ENCODE measurements at regions not wholly inside any gene's neighbourhood (a gene's known extent, or its start where the extent isn't known, plus 50 kb on each side); places are given as distances from the start of the nearest gene placed in this dataset.

DNA sequence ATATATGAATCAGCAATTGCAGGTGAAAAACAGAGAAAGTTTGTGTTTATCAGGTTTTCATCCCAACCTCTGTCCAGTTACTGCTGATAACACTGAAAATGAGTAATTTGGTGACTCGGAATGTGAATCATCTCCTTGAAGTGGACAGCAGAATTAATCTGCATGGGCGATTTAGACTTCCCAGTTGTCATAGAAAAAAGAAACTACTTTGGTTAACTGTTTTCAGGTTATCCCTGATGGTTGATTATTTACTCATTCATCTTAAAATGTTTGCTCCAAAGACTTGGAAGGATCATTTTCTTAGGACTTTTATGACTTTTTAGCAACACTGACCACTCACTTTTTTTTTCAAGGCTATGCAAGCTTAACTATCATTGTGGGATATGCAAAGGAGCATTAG, 504.1 kb upstream of the ANKRD30A start:
- no peak overlapping the region for H3K14ac ChIP-seq (ENCODE audit: insufficient read length)
- no peaks in the 10 kb centered on the region for H3K27me3 ChIP-seq (replicated peaks in 1 of 4; ENCODE audit: control insufficient read depth in 3 of 4, extremely low read depth in 1 of 4, insufficient read depth in 3 of 4, low read length in 3 of 4)
- no peak overlapping the region for H3K56ac ChIP-seq (replicated peaks; ENCODE audit: insufficient read length, low read depth, low read length)
- no peak overlapping the region for H2BK12ac ChIP-seq (ENCODE audit: low read depth, low read length)
- no peak overlapping the region for H3K18ac ChIP-seq (ENCODE audit: extremely low read depth, low read length)
- no peaks in the 10 kb centered on the region for H3K36me3 ChIP-seq (ENCODE audit: control insufficient read depth in 2 of 4, insufficient read depth in 4 of 4, low read length in 3 of 4)
- H3K79me1 ChIP-seq (ENCODE audit: low read depth, low read length) = no peaks in the 10 kb centered on the region
- H3K4me2 ChIP-seq (ENCODE audit: insufficient read depth in 1 of 2, low read depth in 2 of 2, low read length in 2 of 2) = no peak overlapping the region
- no peak overlapping the region for H4K91ac ChIP-seq (replicated peaks; ENCODE audit: insufficient read length, low read length)
- WGBS, 2 experiments (ENCODE audit: extremely low coverage in 1 of 2, insufficient coverage in 1 of 2, insufficient read length in 1 of 2, insufficient replicate concordance in 2 of 2, low coverage in 1 of 2, low lambda C conversion rate in 2 of 2, missing lambda C conversion rate in 1 of 2) = 89% methylated on average over 2 of the region's 2 CpGs; no CpG with 5 or more reads in 1 of the 2 experiments
- peaks cover 2% of the 10 kb centered on the region; the same call in 1 of the 2 replicates for H3K23me2 ChIP-seq (ENCODE audit: low read depth, low read length)
- H4K20me1 ChIP-seq (replicated peaks in 1 of 2; ENCODE audit: control insufficient read depth in 1 of 2, insufficient read depth in 2 of 2, low read length in 2 of 2) = no peaks in the 10 kb centered on the region
- H3K23ac ChIP-seq (ENCODE audit: insufficient read length) = no peak overlapping the region
- no peak for FAIRE-seq
- H2BK5ac ChIP-seq (ENCODE audit: low read depth, low read length) = no peak overlapping the region
- no peaks in the 10 kb centered on the region for H3K4me1 ChIP-seq (replicated peaks in 1 of 4; ENCODE audit: control insufficient read depth in 3 of 4, insufficient read depth in 4 of 4, low read length in 3 of 4)
- no peak overlapping the region for H4K8ac ChIP-seq (ENCODE audit: extremely low read depth, insufficient read depth, low read length)
- H3K9me3 ChIP-seq (ENCODE audit: insufficient read depth in 2 of 2, low read depth in 1 of 2, low read length in 1 of 2) = no peaks in the 10 kb centered on the region
- POLR2A ChIA-PET (ENCODE audit: partially characterized antibody) = no interaction called here
- CTCF ChIA-PET (ENCODE audit: partially characterized antibody) = no interaction called here
- H4K5ac ChIP-seq (ENCODE audit: insufficient read length, low read depth, low read length) = no peak overlapping the region
- H2BK120ac ChIP-seq (replicated peaks; ENCODE audit: low read depth, low read length) = no peak overlapping the region
- H2AK5ac ChIP-seq (ENCODE audit: low read depth, low read length) = no peak overlapping the region
- H3K4ac ChIP-seq (replicated peaks; ENCODE audit: insufficient read length, low read depth, low read length) = no peak overlapping the region
- no peak overlapping the region for H3K27ac ChIP-seq (ENCODE audit: low read depth, low read length)
- no peak overlapping the region for H2BK20ac ChIP-seq (ENCODE audit: low read length)
- no peak overlapping the region for H2BK15ac ChIP-seq (ENCODE audit: low read length)
- H2AFZ ChIP-seq (ENCODE audit: low read length) = no peak overlapping the region
- H3K4me3 ChIP-seq (ENCODE audit: extremely low read depth in 1 of 4, insufficient read depth in 2 of 4, low read depth in 3 of 4, low read length in 4 of 4) = no peak overlapping the region
- DNase-seq (ENCODE audit: low read depth in 1 of 2, low spot score in 2 of 2) = no peak
- H3K9ac ChIP-seq (replicated peaks in 1 of 4; ENCODE audit: extremely low read depth in 1 of 4, low read depth in 3 of 4, low read length in 3 of 4) = no peak overlapping the region
- TF ChIP-seq SP4 (IDR thresholded peaks at IDR 0.05; ENCODE audit: low read length) = no peak
- no peak for TF ChIP-seq TAF7 (optimal IDR thresholded peaks at IDR 0.05; ENCODE audit: borderline replicate concordance, low read depth, low read length)
- no peak for TF ChIP-seq SIN3A (conservative IDR thresholded peaks at IDR 0.05 in 1 of 2, IDR thresholded peaks at IDR 0.05 in 1 of 2; ENCODE audit: low read depth in 1 of 2, low read length in 2 of 2)
- H3K79me2 ChIP-seq (ENCODE audit: control insufficient read depth in 1 of 2, insufficient read depth in 2 of 2, low read length in 2 of 2) = no peaks in the 10 kb centered on the region
